ENCODE measurements at regions not wholly inside any gene's neighbourhood (a gene's known extent, or its start where the extent isn't known, plus 50 kb on each side); places are given as distances from the start of the nearest gene placed in this dataset.

DNA sequence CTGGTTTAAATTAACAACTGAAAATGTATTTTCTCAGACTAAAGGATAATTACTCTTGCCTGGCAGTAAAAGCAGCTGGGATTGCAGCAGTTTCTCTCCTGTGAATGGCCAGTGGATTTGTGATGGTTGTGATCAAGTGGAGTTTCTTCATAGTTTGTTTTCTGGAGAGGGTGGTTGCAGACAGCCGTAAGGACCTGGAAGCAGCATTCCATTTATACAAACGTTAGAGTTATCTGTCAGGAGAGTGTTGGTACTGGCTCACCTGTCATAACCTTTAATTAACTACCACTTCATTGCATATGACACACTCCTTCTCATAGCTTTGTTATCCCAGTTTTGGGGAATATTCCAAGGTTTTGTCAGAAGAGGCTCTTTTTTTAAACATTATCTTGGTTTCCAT lies 258.4 kb upstream of the SLC10A2 start:
- DNase-seq (ENCODE audit: low read depth) = no peak
- TF ChIP-seq, protein P1, sequence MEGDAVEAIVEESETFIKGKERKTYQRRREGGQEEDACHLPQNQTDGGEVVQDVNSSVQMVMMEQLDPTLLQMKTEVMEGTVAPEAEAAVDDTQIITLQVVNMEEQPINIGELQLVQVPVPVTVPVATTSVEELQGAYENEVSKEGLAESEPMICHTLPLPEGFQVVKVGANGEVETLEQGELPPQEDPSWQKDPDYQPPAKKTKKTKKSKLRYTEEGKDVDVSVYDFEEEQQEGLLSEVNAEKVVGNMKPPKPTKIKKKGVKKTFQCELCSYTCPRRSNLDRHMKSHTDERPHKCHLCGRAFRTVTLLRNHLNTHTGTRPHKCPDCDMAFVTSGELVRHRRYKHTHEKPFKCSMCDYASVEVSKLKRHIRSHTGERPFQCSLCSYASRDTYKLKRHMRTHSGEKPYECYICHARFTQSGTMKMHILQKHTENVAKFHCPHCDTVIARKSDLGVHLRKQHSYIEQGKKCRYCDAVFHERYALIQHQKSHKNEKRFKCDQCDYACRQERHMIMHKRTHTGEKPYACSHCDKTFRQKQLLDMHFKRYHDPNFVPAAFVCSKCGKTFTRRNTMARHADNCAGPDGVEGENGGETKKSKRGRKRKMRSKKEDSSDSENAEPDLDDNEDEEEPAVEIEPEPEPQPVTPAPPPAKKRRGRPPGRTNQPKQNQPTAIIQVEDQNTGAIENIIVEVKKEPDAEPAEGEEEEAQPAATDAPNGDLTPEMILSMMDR (conservative IDR thresholded peaks at IDR 0.05; ENCODE audit: control insufficient read depth, insufficient read depth, low read depth, low read length) = no peak
- H3K4me3 ChIP-seq (ENCODE audit: control insufficient read depth, low read depth, low read length) = no peak overlapping the region

DNA sequence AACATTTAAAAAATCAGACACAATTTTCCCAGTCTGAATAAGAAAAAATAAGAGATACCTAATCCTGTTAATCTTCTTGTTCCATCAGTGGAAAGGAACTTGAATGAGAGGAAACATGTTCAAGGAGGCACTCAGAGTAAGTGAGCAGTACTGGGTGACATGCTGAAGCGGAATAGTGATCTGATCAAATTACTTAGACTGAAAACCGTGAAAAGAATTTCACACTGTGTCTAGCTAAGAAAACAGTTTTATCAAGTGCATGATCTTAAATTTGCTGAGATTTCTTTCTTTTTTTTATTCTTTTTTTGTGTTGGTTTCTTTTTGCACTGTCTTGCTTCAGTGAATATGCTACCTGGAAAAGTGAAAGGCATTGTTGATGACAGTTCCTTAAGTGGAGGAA lies 249.5 kb upstream of the SLC10A2 start:
- no peak overlapping the region for H3K4me3 ChIP-seq (ENCODE audit: control insufficient read depth, low read depth, low read length)
- DNase-seq (ENCODE audit: low read depth) = no peak
- TF ChIP-seq, protein P1 (conservative IDR thresholded peaks at IDR 0.05; ENCODE audit: control insufficient read depth, insufficient read depth, low read depth, low read length) = no peak

DNA sequence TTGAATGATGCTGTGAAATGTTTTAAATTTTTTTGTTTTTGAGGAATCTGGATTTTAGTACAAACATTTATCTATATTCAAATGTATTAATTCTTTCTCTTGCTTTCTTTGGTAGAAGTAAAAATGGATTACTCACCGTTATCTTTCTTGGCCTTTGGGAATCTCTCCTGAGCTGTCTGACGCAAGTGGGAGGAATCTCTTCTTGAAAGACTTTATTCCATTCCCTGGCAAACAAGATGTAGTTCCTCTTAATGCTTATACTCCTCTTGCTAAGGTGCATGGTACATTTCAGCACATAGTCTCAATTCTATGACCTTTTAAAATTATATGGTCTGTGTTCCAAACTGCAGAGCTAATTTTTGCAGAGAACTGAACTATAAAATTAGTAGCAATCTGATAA lies 246.2 kb upstream of the SLC10A2 start:
- DNase-seq (ENCODE audit: low read depth) = no peak
- no peak overlapping the region for H3K4me3 ChIP-seq (ENCODE audit: control insufficient read depth, low read depth, low read length)
- TF ChIP-seq, protein P1 (conservative IDR thresholded peaks at IDR 0.05; ENCODE audit: control insufficient read depth, insufficient read depth, low read depth, low read length) = no peak

DNA sequence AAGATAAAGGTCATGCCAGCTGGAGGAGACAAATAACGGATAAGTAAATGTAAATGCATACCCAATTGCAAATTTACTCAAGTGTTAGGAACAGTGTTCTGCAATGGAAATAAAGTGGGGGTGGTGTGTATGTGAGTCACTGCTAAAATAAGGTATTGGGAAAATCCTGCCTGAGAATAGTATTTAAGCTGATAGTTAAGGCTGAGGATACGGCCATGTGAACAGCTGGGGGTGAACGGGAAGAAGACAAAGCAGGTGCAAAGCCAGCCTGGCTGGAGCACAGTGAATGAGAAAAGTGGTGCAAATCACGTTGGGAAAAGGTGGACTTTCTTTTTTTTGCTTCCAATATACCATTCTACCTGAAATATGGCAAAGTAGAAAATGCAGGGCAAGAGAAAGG lies 242.4 kb upstream of the SLC10A2 start:
- DNase-seq (ENCODE audit: low read depth) = no peak
- TF ChIP-seq, protein P1 (conservative IDR thresholded peaks at IDR 0.05; ENCODE audit: control insufficient read depth, insufficient read depth, low read depth, low read length) = no peak
- H3K4me3 ChIP-seq (ENCODE audit: control insufficient read depth, low read depth, low read length) = no peak overlapping the region

DNA sequence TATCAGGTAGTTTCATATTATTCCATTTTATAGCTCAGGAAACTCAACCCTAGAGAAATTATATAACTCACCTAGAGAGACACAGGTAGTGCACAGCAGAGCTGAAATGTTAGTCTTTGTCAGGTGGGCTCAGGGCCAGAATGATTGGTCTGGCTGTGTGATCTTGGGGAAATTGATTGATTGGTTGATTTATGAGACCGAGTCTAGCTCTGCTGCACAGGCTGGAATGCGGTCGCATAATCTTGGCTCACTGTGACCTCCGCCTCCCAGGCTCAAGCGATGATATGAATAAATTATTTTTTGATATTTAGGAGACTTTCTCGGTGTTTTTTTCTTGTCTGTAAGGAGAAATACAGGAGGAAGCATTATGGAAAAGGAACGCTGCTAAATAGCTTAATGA lies 239.9 kb upstream of the SLC10A2 start:
- no peak for DNase-seq (ENCODE audit: low read depth)
- TF ChIP-seq, protein P1 (conservative IDR thresholded peaks at IDR 0.05; ENCODE audit: control insufficient read depth, insufficient read depth, low read depth, low read length) = no peak
- H3K4me3 ChIP-seq (ENCODE audit: control insufficient read depth, low read depth, low read length) = no peak overlapping the region

DNA sequence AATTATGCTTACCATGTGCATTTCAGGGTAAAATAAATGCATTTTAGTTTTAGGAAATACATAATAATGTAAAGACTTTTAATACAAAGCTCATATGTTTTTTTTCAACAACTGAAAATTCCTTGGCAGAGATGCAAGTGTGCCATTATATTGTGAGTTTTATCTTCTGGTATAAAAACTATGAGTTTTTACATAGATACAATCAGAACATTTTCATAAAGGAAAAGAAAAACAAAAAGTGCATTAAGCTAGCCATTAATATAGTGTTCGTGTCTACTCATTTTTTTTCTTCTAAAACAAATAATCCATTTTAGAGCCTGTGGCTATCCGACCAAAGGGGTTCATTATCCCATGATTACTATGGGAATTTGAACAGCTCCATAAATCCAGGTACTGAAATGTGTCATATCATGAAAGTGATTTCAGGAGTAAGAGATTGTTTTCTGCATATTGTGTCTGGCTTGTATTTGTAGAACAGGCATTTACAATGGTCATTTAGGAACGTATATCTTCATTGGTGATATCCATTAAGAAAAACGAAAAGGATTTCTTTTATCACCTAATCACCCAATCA lies 236.9 kb upstream of the SLC10A2 start:
- DNase-seq (ENCODE audit: low read depth) = no peak
- TF ChIP-seq, protein P1 (conservative IDR thresholded peaks at IDR 0.05; ENCODE audit: control insufficient read depth, insufficient read depth, low read depth, low read length) = no peak
- H3K4me3 ChIP-seq (ENCODE audit: control insufficient read depth, low read depth, low read length) = no peak overlapping the region

DNA sequence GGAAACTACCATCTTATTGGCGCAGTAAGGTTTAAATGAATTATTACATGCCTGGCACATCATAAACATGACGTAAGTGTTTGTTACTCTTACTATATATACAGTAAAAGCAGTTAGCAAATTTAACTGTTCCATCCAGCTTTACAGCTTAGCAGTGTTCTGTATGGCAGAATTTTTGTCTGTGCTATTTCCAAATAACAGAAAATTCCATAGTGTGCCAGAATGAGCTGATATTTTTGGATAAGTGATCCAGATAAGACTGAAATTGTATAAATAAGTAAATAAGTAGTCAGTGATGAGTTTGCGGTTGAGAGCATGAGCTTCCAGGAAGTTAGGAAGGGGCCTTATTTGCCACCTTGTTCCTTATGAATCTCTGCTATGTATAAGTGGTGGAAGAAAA lies 236.5 kb upstream of the SLC10A2 start:
- no peak overlapping the region for H3K4me3 ChIP-seq (ENCODE audit: control insufficient read depth, low read depth, low read length)
- TF ChIP-seq, protein P1 (conservative IDR thresholded peaks at IDR 0.05; ENCODE audit: control insufficient read depth, insufficient read depth, low read depth, low read length) = no peak

More for the DNA sequence above, 236.5 kb upstream of the SLC10A2 start:
- DNase-seq (ENCODE audit: low read depth) = no peak
